Activated T-cell treated with anti-CD3 and anti-CD28 coated beads for 4 hours (primary cell): ENCODE measurements at regions not wholly inside any gene's neighbourhood (a gene's known extent, or its start where the extent isn't known, plus 50 kb on each side); places are given as distances from the start of the nearest gene placed in this dataset.

Experiments
- DNase-seq: peaks from one replicate; pipeline ENCODE4 v3.0.0-alpha.2; 2020

- DNase-seq: no peak
Measured at GRCh38 chr9:2465516-2465915, 156.1 kb upstream of the VLDLR start.

GRCh38 chr9:2465921-2466460 lies 155.6 kb upstream of the VLDLR start:
- DNase-seq: no peak

- no peak for DNase-seq
Measured at GRCh38 chr9:2466703-2467102, 154.9 kb upstream of the VLDLR start.

- no peak for DNase-seq
Measured at GRCh38 chr9:2469681-2470221, 151.8 kb upstream of the VLDLR start.

- DNase-seq: no peak
Measured at GRCh38 chr9:2473681-2474080, 147.9 kb upstream of the VLDLR start.

GRCh38 chr9:2477755-2478154 lies 143.8 kb upstream of the VLDLR start:
- DNase-seq: no peak

GRCh38 chr9:2478421-2478820 lies 143.2 kb upstream of the VLDLR start:
- no peak for DNase-seq

- no peak for DNase-seq
Measured at GRCh38 chr9:2479056-2479565, 142.5 kb upstream of the VLDLR start.

GRCh38 chr9:2480255-2480837 lies 141.2 kb upstream of the VLDLR start:
- DNase-seq: no peak

- DNase-seq: no peak
Measured at GRCh38 chr9:2481216-2481615, 140.4 kb upstream of the VLDLR start.

GRCh38 chr9:2486988-2487387 lies 134.6 kb upstream of the VLDLR start:
- DNase-seq: no peak

- no peak for DNase-seq
Measured at GRCh38 chr9:2489838-2490314, 131.7 kb upstream of the VLDLR start.

GRCh38 chr9:2492161-2492560 lies 129.4 kb upstream of the VLDLR start:
- DNase-seq: no peak

GRCh38 chr9:2493109-2493508 lies 128.5 kb upstream of the VLDLR start:
- DNase-seq: no peak

- no peak for DNase-seq
Measured at GRCh38 chr9:2493529-2493928, 128.1 kb upstream of the VLDLR start.

- no peak for DNase-seq
Measured at GRCh38 chr9:2494562-2494961, 127.0 kb upstream of the VLDLR start.

- no peak for DNase-seq
Measured at GRCh38 chr9:2495221-2496005, 126.2 kb upstream of the VLDLR start.

GRCh38 chr9:2496169-2496568 lies 125.4 kb upstream of the VLDLR start:
- DNase-seq: no peak

- no peak for DNase-seq
Measured at GRCh38 chr9:2496934-2497333, 124.7 kb upstream of the VLDLR start.

- DNase-seq: no peak
Measured at GRCh38 chr9:2497666-2498400, 123.8 kb upstream of the VLDLR start.

- no peak for DNase-seq
Measured at GRCh38 chr9:2502210-2502609, 119.4 kb upstream of the VLDLR start.

- DNase-seq: no peak
Measured at GRCh38 chr9:2502760-2503159, 118.8 kb upstream of the VLDLR start.

- DNase-seq: no peak
Measured at GRCh38 chr9:2506321-2506720, 115.3 kb upstream of the VLDLR start.
